ENCODE measurements at regions not wholly inside any gene's neighbourhood (a gene's known extent, or its start where the extent isn't known, plus 50 kb on each side); places are given as distances from the start of the nearest gene placed in this dataset.
"Not testable (repeated sequence)": the region's sequence is repeated elsewhere in the genome, so short reads cannot be mapped to it uniquely, and the experiment has no call there.

GRCh38 chrX:81890521-81890920 lies 688.6 kb downstream of the SH3BGRL start:
- H3K4me3 ChIP-seq (ENCODE audit: low read depth, low read length), result no peak overlapping the region
- DNase-seq (ENCODE audit: low read depth), result no peak
- TF ChIP-seq, protein P1, sequence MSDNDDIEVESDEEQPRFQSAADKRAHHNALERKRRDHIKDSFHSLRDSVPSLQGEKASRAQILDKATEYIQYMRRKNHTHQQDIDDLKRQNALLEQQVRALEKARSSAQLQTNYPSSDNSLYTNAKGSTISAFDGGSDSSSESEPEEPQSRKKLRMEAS (IDR thresholded peaks at IDR 0.05; ENCODE audit: low read depth, low read length), result no peak
- TF ChIP-seq CTCF (IDR thresholded peaks at IDR 0.05; ENCODE audit: low read depth, low read length) (no peak), POLR2A (IDR thresholded peaks at IDR 0.05; ENCODE audit: extremely low read depth, insufficient read length) (no peak), MYC (IDR thresholded peaks at IDR 0.05; ENCODE audit: low read depth, low read length) (no peak)

DNA sequence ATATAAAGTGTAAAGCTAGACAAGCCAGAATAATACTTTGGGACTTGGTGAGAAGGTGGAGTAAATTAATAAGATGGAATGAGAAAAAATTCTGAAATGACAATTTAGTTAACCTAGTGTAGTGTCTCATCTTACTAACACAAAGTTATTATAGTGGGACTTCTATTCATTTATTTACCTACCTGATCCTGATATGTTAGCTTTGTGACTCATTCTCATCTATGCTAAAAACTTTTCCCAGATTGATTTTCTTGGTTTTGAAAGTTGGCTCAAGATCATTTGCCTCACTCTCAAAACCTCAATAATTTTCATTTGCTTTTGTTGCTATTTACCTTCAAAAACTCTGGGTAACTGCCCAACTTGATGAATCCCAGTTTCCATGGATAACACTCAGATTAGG lies 698.6 kb downstream of the SH3BGRL start:
- TF ChIP-seq, protein P1 (IDR thresholded peaks at IDR 0.05; ENCODE audit: low read depth, low read length), result no peak
- TF ChIP-seq MYC (IDR thresholded peaks at IDR 0.05; ENCODE audit: low read depth, low read length) (no peak), POLR2A (IDR thresholded peaks at IDR 0.05; ENCODE audit: extremely low read depth, insufficient read length) (no peak), CTCF (IDR thresholded peaks at IDR 0.05; ENCODE audit: low read depth, low read length) (no peak)

GRCh38 chrX:81925812-81926211 lies 723.9 kb downstream of the SH3BGRL start:
- H3K4me3 ChIP-seq (ENCODE audit: low read depth, low read length), result no peak overlapping the region
- TF ChIP-seq POLR2A (IDR thresholded peaks at IDR 0.05; ENCODE audit: extremely low read depth, insufficient read length), result no peak
- TF ChIP-seq MYC (IDR thresholded peaks at IDR 0.05; ENCODE audit: low read depth, low read length), result no peak
- TF ChIP-seq, protein P1 (IDR thresholded peaks at IDR 0.05; ENCODE audit: low read depth, low read length), result no peak
- no peak for TF ChIP-seq CTCF (IDR thresholded peaks at IDR 0.05; ENCODE audit: low read depth, low read length)
- no peak for DNase-seq (ENCODE audit: low read depth)

More for the DNA sequence above, 698.6 kb downstream of the SH3BGRL start:
- no peak for DNase-seq (ENCODE audit: low read depth)
- H3K4me3 ChIP-seq (ENCODE audit: low read depth, low read length), result no peak overlapping the region

DNA sequence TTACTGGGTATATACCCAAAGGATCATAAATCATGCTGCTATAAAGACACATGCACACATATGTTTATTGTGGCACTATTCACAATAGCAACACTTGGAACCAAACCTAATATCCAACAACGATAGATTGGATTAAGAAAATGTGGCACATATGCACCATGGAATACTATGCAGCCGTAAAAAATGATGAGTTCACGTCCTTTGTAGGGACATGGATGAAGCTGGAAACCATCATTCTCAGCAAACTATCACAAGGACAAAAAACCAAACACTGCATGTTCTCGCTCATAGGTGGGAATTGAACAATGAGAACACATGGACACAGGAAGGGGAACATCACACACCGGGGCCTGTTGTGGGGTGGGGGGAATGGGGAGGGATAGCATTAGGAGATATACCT lies 744.0 kb downstream of the SH3BGRL start:
- DNase-seq (ENCODE audit: low read depth); H3K4me3 ChIP-seq (ENCODE audit: low read depth, low read length): not testable (repeated sequence)

DNA sequence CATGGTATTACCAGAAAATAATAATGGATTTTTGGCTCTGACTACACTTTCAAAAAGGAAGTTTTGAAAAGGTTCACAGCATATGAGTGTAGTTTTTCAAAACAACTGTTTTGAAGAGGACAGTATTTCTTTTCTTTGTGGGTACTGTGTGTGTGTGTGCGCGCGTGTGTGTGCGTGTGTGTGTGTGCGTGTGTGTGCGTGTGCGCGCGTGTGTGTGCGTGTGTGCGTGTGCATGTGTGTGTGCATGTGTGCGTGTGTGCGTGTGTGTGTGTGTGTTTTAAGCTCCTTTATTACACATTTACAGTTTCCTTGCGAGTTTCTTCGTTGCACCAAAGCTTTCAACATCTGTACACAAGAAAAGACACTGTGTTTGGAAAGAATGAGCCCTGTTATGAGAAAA lies 755.4 kb downstream of the SH3BGRL start:
- DNase-seq (ENCODE audit: low read depth), result no peak
- no peak overlapping the region for H3K4me3 ChIP-seq (ENCODE audit: low read depth, low read length)
- TF ChIP-seq CTCF (IDR thresholded peaks at IDR 0.05; ENCODE audit: low read depth, low read length) (no peak), POLR2A (IDR thresholded peaks at IDR 0.05; ENCODE audit: extremely low read depth, insufficient read length) (no peak), MYC (IDR thresholded peaks at IDR 0.05; ENCODE audit: low read depth, low read length) (no peak)
- TF ChIP-seq, protein P1 (IDR thresholded peaks at IDR 0.05; ENCODE audit: low read depth, low read length), result no peak

DNA sequence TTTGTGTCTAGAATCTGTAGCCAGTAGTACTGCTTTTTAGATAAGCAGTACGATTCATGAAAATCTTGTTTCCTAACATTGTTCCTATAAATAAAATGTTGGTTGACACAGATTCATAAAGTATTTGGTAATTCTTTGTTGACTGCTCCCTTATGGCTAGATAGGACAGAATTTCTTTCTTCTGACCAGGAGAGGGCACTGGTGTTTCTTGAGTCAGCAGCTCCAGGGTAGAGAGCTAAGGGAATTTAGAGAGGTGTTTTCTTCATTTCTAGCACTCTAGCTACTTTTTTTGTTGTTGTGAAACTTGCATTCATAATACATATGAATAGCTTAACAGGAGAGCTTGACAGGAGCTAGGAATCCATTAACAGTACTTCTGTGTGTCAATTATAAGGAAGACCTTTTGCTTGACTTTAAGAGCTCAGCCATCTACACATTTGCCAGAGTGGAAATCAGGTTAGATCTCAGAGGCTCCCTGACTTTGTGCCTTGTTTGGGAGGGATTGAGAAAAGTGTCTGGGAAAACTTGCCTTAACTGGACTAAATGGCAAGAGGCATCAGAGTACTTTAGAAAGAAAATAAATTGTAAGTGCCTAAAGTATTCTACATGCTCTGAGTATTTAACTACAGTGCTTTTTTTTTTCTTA lies 756.1 kb downstream of the SH3BGRL start:
- TF ChIP-seq, protein P1 (IDR thresholded peaks at IDR 0.05; ENCODE audit: low read depth, low read length), result no peak
- TF ChIP-seq POLR2A (IDR thresholded peaks at IDR 0.05; ENCODE audit: extremely low read depth, insufficient read length), result no peak
- TF ChIP-seq MYC (IDR thresholded peaks at IDR 0.05; ENCODE audit: low read depth, low read length), result no peak
- TF ChIP-seq CTCF (IDR thresholded peaks at IDR 0.05; ENCODE audit: low read depth, low read length), result peak; percentile 25
- no peak overlapping the region for H3K4me3 ChIP-seq (ENCODE audit: low read depth, low read length)
- DNase-seq (ENCODE audit: low read depth), result peak; percentile 41
